ENCODE measurements at regions not wholly inside any gene's neighbourhood (a gene's known extent, or its start where the extent isn't known, plus 50 kb on each side); places are given as distances from the start of the nearest gene placed in this dataset.

DNA sequence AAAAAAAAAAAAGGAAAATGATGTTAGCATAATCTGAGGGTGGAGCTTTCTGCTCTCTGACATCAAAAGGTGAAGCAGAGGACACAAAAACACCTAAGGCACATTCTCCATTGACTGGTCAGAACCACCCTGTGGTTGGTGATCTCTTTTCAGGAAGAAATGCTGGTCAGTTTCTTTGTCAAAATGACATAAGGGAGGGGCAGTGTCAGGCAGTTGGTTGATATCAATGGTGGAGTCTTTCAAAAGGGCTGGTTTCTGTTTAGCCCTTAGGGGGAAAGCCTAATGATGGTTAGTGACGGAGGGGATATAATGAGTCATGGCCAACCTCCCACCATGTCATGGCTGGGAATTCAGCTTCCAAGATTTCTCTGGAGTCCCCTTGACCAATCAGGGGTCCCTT lies 185.9 kb upstream of the GBE1 start:
- DNase-seq, result no peak

DNA sequence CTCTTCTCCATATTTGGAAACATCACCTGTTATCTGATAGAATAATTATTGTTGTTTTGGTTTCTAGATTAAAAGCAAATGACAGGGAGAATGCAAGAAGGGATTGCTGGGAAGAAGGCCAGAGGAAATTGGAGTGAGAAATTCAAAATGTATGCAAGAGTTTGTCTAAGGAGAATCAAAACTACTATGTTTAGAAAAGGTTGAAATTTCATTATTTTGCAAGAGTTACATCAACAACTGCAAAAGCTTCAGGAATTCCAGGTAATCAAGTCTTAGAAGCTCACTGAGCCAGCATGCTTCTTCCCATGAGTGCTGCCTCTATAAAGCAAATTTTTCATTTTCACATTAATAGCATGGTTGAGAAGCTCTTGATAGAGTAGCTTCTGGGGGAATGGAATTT lies 177.2 kb upstream of the GBE1 start:
- no peak for DNase-seq

DNA sequence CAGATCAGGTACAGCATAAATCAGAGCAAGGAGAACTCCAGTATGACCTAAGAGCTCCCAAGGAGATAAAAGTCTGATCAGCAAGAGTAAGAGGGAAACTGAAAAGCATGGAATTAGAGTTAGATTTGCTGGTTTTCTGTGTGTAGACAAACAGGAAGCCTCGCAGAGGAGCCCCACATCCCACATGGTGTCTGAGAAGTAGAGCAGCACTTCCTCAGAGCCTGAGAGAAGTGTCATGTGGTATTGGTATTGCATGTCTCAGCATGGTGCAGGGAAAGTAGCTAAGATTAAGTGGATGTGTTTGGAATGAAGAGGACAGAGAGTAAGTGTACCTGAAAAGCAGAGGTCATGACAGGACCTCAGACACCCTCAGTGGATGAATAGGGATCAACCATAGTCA lies 175.4 kb upstream of the GBE1 start:
- no peak for DNase-seq

DNA sequence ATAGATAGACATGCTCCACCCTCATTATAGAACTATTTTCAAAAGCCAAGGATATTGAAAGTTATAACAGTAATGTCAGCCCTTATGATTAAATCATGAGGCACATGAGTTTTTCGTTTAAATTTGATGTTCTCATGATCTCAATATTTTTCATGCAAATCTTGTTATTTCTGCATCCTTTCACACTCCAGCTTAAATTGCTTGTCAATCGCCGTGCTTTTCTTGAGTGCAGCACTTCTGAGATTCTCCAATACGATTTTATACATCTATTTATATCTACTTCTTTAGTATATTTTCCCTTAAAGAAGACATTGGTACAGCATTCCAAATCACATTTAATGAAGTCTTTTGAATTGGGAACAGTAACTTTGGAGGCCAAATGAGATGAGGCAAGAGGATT lies 171.2 kb upstream of the GBE1 start:
- no peak for DNase-seq

DNA sequence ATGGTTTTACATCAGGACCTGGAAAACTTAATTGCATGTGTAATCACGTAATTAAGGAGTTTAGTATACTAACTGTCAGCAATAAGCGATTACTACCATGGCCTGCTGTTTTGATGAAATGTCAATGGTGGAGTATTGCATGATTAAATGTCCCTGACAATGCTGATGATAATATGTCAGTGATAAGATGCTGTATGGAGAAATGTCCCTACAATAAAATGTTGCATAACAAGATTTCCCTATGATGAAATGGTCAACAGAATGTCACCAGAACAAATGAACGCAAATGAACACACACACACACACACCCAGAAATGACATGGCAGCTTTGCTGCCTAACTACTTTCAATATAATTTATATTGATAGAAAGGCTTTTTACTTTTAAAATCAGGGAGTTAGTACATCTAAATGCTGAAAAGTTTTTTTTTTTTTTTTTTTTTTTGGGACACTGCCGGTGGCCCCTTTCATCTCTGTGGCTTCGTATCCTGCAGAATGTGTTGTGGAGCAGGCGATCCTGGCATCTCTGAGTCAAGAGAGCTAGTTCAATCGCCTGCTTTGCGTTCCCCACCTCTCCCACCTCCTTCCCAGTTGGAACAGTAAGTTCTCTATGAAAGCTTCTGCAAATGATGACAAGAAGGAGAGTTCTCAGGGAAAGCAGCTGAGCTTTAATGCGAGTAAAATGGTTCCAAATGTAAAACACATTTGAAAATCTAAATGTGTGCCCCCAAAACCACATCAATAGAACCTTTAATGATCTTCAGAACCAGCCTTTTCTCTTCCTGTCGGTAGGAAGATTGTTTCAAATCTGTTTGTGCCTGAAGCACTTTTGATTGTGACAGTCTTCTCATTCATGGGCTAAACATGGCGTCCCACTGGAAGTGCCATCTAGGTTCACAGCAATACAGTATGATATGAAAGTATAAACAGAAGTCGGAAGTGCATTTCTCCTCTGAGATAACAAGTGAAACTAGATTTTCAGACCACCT lies 170.1 kb upstream of the GBE1 start:
- no peak for DNase-seq

DNA sequence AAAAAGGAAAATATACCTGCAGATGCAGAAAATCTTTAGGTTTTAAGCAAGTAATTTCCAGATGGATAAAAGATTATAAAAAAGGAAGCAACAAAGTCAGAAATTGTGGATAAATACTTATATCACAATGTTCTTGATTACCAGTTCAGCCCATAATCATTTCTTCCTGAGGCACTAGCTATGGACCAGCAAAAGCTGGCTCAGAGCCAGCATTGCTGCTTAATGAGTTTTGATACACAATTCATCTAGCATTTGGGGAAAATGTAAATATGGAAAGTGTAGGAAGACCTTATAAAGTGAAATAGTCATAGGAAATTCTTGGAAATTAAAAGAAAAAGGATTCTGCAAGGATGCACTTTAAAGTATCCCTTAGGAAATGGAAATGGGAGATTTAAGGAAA lies 168.3 kb upstream of the GBE1 start:
- DNase-seq, result no peak

DNA sequence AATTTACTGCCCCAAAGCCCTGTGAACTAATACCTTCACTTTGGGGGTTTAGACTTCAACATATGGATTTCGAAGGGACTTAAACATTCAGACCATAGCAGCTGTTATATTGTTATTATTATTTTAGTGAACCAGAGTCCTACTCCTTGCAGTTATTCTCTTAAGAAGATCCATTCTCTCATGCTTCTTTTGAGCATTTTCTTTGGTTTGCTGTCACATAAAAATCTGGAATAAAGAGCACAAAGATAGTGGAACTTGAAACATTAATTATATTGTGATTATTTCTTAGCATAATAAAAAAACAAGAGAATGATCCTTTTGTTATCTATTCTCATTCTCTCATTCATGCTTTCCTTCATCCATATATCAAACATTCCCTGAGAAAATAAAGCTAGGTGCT lies 166.4 kb upstream of the GBE1 start:
- DNase-seq, result no peak

DNA sequence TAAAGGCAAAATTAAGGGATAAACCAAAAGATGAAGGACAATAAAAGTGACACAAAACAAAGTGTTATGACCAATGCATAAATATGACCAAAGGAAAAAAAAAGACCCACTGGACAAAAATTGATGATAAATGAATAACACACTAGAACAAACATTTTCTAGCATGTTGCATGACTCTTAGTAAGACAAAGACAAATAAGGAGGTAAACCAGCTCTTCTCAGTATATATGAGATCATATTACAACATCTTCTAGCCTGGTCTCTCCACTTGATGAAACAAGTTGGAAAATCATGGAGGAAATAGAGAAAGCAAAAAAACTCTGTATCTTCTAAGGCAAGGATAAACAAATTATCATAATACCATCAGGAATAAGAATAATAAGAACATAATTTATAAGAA lies 163.9 kb upstream of the GBE1 start:
- no peak for DNase-seq

DNA sequence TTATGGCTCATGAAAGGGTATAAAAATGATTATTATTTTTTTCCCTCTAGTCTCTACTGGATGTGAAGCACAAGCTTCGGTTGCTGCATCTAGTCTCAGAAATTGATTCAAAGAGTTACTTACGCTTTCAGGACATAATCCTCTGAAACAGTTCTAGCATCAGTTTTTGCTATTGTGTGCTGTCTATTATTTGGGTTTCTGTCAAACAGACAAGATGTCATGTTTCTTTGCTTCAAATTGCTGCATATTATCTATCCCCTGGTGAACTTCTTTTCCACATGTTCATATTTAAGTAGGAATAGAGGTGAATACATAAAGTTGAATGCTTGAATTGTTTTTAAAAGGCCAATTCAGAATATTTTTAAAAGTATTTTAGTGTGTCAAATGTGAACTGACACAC lies 161.6 kb upstream of the GBE1 start:
- DNase-seq, result no peak

DNA sequence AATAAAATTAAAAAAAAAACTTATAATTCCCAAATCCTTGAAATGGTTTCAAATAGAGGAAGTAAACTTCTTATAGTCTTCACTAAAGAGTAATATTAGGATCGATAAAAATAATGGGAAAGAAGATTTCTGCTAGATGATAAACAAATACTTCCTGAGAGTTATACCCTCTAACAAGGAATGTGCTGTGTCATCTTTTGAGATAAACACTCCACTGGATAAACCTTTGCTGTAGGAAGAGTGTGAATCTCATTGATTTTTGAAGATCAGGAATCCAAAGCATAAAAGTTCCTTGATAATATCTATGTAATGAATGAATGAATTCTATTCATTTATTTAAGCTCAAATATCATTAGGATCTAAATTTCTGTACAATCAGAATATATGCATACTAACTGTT lies 161.0 kb upstream of the GBE1 start:
- no peak for DNase-seq

DNA sequence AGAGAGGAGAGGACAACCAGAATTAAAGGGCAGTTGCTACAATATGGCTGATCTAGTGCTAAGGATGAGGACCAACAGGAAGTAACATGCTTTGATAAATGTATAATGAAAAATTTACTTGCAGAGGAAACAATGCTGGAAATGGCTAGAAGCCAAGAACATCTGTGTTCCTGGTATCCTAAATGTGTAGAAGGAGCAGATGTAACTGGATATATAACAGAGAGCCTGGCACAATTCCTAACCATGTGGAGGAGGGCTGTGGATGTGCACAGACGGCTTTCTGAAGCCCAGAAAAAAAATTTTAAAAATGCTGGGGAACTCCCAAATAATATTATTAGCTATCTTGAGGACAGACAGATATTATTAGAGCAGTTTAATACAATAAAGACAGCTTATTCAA lies 159.4 kb upstream of the GBE1 start:
- no peak for DNase-seq

DNA sequence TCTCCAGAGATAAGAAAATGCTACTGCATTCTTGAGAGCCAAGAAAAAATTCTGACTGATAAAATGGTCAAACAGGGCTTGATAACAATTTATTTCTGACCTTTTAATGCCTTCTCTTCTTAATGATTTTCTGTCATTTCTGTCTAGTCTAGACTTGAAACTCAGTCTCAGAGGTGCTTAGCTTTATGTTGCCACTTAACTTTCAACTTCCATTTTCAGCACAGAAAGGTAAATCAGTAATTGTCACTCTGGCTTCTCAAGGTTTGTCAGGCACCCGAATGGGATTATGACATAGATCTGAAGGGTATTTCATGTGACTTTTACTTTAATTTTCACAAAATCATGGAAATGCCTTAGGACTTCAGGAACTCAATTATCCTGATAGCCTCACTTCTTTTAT lies 155.4 kb upstream of the GBE1 start:
- DNase-seq, result no peak

DNA sequence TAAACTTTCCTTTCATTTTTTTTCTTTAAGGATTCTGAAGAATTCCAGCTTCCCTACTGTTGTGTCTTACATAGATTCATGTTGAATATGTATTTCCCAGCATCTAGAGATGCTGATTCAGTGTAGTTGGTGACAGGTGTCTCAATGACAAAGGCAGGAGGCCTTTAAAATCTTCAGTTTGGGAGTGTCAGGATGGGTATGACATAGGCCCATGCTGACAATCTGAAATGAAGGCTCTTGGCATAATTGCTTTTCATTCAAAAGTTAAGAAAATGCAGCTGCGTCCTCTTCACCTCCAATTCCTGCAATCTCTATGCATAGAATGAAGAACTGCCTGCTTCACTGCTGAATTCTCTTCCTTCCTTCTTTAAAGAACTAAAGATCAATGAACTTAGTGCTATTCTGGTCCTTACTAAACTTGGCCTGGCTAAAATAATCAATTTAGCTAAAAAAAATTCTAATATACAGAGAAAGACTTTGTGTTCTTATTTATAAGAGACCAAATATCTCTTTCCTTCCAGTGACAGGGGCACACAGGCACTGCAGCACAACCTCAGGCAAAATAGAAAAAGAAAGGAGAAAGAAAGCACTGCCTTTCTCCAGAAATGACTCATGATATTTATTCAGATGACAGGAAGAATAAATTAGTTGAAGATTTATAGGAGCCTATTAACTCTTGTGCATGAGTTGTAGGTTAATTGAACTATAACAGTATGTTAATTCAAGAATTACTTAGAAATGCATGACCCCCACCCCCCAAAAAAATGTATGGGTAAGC lies 152.6 kb upstream of the GBE1 start:
- no peak for DNase-seq

DNA sequence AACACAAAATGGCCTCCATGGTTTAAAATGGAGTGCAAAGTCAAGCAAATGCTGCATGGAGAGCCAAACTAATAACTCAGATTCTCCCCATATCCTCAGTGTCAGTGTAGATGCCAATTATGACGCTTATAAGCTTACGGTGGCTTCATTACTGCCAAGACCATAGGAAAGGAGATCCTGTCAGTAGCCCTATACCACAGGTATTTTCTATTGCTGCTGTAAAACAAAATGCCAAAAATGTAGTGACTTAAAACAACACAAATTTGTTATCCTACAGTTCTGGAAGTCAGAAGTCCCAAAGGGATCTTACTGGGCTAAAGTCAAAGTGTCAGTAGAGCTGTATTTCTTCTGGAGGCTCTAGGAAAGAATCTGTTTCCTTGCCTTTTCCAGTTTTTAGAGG lies 149.8 kb upstream of the GBE1 start:
- no peak for DNase-seq

DNA sequence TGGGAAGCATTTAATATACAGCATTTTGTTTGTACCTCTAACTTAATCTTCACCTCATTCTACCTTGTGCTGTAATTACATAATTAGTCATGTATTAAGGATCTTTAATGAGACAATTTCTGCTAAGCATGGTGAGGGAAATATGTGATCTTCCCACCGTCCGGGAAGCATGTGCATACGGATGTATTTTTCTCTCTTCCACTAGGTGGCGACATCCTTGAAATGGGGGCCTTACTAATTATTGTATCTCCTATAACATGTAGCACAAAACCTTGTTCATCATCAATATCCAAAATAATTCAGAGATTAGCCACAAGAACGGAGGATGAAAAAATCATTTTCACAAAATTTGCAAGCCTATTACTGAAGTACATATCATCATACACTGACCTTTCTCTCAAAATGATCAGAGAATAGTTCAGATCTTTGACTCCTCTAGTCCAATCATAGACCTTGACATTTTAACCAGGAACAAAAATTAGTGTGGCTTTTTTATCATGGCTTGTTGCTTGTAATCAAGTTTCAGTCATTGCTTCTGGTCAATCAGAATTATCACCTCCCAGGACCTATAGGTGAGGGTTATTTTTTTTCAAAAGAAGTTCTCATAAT lies 148.9 kb upstream of the GBE1 start:
- DNase-seq, result no peak

DNA sequence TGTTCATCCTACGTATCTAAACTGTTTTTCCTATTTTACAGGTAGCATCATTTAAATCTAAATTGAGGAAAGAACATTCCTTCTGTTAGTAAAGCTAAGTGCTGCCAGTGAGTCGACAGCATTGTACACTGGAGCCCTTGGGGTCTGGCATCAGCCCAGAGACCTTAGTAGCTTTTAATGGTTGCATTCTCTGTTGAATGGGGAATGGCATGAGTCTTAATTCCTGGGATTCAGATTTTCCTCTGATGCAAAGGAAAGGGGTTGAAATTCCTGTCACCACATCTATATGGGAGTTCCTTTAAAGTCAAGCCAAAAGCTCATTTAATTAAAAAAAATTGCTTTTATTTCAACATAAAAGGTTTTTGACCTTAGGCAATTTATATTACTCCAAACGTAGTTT lies 148.4 kb upstream of the GBE1 start:
- no peak for DNase-seq

DNA sequence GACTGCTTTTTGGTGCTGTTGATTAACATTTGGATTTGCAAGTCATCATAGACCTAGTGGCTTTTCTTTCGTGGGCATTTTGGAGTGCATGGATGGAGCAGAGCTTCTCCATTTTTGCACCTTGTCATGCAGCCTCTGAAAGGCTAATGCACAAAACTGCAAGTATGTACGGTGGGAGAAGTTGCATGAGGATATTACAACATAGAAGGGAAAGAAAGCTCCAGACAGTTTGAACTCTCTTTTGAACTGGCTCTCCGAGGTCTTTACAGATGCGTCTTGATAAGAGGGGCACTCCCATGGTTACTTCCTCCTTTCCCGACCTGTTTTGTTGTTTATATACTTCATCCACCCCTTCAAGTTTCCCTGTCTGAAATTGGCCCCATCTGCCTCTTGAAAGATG lies 147.1 kb upstream of the GBE1 start:
- DNase-seq, result no peak

DNA sequence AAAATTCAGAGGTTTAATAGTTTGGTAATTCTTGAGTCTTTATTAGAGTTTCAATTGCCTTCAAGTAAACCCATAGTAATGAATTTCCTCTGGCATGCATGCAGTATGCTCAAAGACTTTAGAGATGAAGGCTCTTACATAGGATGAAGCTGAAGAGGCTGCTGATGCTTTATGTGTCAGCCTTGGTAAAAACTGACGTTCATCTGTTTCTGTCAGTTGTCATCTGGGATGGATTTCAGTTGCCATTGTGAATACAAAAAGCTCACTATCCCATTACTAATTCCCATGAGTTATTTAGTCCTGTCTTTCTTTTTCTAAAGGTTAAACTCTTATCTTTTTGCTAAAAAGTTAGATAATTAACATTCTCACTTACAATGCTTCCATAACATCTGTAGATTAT lies 136.9 kb upstream of the GBE1 start:
- no peak for DNase-seq

DNA sequence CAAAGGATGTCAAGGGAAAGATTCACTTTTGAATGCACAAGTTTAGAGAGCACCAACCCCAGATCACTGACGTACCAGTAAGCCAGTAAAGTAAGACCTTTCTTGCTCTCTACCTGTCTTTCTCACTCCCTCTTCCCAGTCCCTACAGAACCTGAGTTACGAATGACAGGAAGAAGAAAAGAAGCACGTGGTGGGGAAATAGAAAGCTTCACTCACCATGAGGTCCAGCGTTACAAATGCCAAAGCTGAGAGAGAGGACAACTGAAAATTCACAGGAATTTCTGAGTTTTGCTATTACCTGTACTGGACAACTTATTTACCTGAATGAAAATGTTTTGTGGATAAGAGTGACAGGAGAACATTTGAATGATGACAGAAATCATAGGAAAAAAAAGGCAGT lies 133.2 kb upstream of the GBE1 start:
- DNase-seq, result no peak

DNA sequence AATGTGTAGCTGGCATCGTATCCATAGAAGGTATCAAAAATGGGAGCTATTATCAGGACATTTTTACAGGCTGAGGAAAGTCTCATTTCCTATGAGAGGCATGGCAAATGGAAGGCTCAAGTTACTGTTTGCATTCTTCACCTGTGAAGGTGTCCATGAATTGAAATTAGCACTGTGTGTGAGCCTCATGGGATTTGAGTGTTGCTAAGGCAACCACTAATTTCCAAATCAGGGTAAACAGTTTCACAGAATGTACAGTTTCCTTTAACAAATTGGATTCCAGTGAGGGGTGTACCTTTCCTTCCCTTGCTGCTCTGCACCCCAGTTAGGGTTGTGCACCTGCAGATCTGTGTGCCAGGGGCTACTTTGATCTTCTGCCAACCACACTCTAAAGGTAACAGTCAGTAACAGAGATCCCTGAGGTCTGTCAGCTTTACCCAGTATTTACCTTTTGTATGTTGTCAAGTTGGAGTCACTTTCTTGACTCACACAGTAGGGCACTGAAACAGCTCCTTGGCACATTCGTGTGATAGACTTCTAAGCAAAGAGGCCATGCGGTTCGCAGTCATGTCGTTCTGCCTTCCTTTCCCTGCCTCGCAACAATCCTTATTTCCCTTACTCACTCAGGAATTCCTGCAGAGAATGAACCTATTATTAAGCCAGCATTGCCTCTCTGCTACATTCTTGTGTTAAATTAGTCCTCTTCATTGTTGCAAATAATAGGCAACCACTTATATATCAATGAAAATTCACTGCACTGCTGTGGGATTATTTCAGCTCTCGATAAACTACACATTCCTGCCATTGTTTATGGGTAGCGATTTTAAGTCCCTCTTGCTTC lies 129.8 kb upstream of the GBE1 start:
- DNase-seq, result no peak

DNA sequence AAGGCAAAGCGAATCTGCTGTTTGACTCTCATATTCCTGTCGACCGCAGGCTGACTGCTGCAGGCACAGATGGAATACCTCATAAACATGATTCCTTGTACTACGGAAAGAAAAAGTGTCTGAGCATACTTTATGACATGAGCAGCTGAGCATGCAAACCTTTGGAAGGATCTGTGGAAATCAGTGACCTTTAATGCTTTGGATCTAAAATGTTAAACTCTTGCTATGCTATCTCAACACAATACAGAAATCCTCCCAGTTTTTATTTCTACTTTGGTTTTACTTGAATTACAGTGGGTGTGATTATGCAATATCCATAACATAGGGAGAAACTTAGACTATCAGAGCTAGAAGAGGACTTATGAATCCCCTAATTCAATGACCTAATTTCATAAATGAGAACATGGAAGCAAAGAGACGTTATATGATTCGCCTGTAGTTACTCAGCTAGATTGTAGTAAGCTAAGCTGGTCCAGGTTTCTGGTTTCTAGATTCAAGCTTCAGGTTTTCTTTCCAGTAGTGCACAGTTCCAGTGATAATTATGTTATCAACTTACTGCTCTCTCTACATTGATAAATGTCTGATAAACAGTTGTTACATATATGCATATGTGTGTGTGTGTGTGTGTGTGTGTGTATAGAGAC lies 127.6 kb upstream of the GBE1 start:
- no peak for DNase-seq

DNA sequence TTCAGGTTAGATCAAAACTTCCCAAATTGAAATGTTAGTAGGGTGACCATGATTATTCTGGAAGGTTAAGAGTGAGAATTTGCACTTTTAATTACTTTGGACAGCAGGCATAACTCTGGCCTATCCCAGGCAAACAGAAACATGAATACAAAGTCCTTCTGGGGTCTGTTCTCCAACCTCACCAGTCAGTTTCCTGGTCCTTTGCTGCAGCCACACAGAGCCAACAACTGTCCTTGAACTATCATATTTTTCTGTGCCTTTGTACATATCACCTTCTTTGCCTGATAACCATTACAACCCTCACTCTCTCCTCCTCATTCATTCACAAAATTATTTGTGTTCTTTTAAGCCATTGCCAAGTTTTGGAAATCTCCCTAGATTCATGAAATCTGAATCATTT lies 126.0 kb upstream of the GBE1 start:
- DNase-seq, result no peak
